NCI-H1092 treated with DMSO at 0.1 percent for 48 hours (cell line): ENCODE measurements at regions not wholly inside any gene's neighbourhood (a gene's known extent, or its start where the extent isn't known, plus 50 kb on each side); places are given as distances from the start of the nearest gene placed in this dataset.

ENCODE experiments used
- DNase-seq: peaks from one replicate; lab custom pipeline; 2025; lab: John Stamatoyannopoulos, UW

DNA sequence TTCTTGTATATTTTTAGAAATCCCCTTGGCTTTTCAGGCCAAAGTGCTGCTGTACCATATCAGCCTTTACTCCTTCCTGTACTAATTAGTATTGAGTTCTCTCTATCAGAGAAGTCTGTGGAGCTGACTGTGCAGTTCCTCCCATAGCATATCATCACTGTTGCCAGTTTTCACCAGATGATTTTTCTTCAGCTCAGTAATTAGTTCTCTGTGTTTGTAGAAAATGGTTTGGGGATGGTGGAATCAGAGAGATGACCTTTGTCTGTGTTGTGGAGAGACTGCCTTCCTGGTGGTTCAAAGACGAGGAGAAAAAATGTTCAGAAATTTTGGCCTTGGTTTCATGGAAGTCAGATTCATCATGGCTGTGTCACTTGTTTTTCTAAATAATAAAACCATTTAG, 227.5 kb upstream of the ACTBL2 start:
- DNase-seq: no peak

- no peak for DNase-seq
Observed at GRCh38 chr5:57705769-57706168, 223.2 kb upstream of the ACTBL2 start.

- no peak for DNase-seq
Observed at GRCh38 chr5:57703721-57704120, 221.1 kb upstream of the ACTBL2 start.

- DNase-seq: no peak
Observed at GRCh38 chr5:57700484-57700883, 217.9 kb upstream of the ACTBL2 start.

GRCh38 chr5:57700072-57700471, 217.5 kb upstream of the ACTBL2 start:
- DNase-seq: no peak

GRCh38 chr5:57698802-57699201, 216.2 kb upstream of the ACTBL2 start:
- DNase-seq: no peak

- no peak for DNase-seq
Observed at GRCh38 chr5:57698086-57698485, 215.5 kb upstream of the ACTBL2 start.

DNA sequence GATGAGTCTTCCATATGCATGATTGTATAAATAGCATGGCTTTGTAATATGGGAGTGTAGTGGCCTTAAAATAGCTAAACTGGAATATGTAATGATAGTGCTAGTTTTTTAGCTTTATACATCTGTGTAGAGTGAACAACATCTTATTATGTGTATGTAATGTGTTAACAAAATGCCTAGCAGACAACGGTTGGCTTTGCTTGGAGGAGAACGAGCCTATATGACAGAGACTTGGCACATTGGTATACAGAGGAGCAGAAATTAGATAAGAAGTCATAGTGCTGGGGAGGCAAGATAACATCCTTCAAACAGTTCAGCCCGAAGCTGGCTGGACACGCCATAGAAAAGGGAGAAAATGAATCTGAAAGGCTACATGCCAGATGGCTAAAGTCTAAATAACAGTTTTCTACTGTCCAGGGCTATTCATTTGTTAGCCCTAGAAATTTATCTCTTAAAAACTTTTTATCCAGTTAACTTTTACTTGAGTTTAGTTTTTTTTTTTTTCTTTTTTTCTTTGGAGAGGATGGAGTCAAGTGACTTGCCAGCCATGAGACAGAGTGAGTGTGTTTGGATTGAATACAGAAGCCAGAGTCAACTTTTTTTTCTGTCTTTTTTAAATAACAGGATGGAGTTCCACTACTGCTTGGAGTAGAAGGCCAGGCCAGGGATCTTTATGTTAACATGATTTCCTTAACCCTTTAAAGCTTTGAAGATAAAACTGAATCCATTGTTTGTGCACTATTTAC, 214.4 kb upstream of the ACTBL2 start:
- DNase-seq: no peak

DNA sequence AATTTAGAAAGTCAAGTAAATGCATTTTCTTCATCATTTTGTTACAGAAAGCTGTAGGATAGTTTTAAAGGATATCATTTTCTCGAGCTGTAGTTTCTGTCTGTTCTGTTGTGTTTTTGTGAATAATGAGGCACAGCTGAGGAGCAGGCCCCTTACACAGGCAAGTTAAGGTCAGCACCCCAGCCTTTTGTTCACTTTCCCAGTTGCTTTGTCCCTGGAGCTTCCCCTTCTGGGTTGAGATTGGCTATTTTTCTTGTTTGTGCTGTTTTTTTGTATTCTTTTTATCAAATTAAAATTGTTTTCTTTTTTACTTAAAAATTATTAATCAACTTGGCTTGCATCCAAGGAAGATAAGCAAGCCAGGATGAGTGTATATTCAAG, 213.8 kb upstream of the ACTBL2 start:
- no peak for DNase-seq

DNA sequence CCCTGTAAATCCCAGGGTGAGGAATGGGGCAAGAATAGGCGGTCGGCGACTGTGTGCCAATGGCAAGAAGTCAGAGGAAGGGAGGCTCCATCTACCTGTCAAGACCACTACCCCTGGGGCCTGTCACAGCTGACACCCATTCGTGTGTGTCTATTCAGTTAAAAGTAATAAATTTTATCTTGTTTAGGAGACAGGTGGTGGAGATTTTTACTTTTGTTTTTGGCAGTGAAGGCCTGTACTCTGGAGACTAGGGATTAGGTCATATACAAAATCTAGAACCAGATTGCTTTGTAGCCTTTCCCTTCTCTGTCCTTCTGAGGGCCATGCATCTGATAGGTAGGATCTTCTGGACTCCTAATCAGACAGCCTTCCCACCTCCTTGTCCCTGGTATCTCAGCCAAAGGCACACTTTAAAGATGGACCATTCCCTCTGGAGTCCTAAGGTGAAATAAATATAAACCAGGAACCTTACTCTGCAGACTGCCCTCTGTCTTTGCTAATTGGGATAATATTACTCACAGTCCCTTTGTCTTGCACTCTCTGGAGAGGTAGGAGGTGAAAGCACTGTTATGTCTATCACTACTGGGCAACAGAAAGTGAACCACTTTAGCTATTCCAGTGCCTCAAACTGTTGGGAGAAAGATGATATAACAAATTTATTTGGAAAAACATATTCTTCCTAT, 213.2 kb upstream of the ACTBL2 start:
- no peak for DNase-seq

DNA sequence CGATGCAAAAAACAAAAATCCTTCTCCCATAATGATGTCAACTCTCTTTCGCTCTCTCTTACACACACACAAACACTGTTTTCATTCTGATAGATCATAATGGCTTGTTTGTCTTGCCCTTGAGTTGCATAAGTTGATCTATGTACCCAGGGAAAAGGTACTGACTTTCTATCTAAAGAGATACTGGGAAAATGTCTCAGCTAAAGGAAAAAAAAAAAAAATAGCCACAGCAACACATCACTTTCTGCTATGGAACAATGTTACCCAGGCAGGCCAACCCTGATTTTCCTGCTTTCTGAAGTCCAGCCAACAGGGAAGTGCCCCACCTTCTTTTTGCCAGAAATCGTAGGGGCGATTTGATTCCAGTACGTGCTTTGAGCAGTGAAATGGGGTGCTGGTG, 212.6 kb upstream of the ACTBL2 start:
- DNase-seq: no peak

- DNase-seq: no peak
Observed at GRCh38 chr5:57693488-57694305, 211.1 kb upstream of the ACTBL2 start.

- no peak for DNase-seq
Observed at GRCh38 chr5:57692582-57693487, 210.2 kb upstream of the ACTBL2 start.

GRCh38 chr5:57690724-57691123, 208.1 kb upstream of the ACTBL2 start:
- no peak for DNase-seq

- DNase-seq: no peak
Observed at GRCh38 chr5:57687596-57687995, 205.0 kb upstream of the ACTBL2 start.

DNA sequence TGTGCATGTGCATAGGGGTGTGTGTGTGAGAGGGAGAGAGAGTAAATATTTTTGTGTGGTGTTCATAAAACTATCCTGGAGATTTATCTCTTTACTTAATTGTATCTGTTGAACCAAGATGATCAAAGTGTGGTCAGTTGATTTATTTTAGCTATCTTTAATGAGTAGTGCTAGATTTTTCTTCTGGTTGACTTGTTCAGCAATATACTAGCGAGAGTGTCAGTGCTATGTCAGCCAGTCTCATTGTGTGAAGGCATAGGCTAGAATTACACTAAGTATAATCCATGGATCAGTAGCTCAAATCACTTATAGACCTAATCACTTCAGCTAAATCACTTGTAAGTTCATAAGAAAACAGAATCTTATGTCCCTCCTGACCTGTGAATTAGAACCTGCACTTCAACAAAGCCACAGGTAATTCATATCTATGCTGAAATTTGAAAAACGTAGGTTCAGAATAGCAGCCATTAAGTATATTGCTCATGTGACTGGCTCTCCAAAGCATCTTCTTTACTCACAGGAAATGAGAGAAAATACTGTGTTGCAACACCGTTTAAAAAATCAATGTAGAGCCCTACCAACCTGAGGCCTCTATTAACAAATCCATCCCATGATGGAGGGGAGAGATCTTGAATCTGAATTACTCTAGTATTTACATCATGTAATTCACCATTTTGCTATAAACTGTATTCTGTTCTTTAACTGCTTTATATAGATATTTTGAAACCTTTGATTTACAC, 203.1 kb upstream of the ACTBL2 start:
- no peak for DNase-seq

DNA sequence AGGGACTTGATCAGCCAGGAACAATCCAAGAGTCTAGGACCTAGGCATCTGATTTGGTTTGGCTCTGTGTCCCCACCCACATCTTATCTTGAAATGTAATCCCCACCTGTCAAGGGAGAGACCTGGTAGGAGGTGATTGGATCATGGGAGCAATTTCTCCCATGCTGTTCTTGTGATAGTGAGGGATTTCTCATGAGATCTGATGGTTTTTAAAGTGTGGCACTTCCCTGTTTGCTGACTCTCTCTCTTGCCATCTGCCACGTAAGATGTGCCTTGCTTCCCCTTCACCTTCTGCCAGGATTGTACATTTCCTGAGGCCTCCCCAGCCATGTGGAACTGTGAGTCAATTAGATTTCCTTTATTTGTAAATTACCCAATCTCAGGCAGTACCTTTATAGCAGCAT, 201.7 kb upstream of the ACTBL2 start:
- no peak for DNase-seq

GRCh38 chr5:57683036-57683630, 200.5 kb upstream of the ACTBL2 start:
- DNase-seq: no peak

DNA sequence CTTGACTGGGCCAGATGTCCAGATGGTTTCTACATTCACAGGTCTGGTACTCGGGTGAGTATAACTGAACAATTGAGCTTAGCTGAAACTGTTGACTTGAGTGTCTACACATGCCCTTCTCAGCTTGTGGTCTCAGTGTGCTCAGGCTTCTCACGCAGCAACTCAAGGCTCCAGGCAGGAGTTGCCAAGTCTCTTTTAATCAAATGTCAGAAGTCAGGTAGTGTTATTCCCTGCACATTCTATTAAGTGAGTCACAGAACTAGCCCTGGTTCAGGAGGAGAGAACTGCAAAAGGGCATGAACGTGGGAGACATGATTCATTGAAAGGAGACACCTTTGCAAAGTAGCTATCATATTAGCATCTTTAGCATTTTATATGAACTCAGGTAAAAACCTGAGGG, 199.3 kb upstream of the ACTBL2 start:
- DNase-seq: no peak

DNA sequence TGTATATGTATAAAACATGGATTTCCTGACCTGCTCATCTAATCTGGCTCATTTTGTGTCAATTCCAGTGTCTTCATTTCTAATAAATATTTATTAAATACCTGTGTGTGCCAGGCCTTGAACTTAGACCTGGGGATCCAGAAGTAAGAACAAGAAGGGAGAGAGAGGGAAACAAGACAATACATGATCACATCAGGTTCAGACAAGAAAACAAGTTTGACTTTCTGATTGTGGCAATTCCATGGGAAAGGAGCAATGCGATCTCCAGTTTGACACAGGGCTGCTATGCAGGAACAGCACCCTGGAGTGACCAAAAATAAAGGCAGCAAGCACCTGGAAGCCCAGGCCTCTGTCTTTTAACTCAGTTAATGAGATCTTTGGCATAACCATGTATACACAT, 198.1 kb upstream of the ACTBL2 start:
- no peak for DNase-seq

DNA sequence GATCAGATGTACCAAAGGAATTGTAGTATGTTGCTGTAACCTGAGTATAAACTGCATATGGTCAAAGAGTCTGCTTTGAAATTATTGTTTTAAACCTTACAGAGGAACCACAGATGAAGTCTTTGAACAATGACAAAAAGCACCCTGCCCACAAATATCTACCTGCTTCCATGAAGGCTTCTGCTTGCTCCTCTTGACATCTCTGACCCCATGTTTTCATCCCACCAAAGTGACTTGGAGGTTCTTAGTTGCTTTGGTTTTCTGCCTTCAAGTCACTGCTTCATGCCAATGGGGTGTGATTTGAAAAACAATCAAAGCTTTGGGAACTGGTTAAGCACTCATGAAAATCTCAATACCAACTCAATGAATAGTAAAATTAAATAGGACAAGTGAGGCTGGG, 194.6 kb upstream of the ACTBL2 start:
- no peak for DNase-seq
